Suppressor macrophage (primary cell): ENCODE measurements at regions not wholly inside any gene's neighbourhood (a gene's known extent, or its start where the extent isn't known, plus 50 kb on each side); places are given as distances from the start of the nearest gene placed in this dataset.
A peak's percentile ranks its signal among the peaks of the same experiment; 100 is the strongest.
"Not testable (repeated sequence)": the region's sequence is repeated elsewhere in the genome, so short reads cannot be mapped to it uniquely, and the experiment has no call there.

ENCODE experiments used
- DNase-seq, 4 experiments: peaks; one replicate each; pipeline ENCODE4 v3.0.0-alpha.2; 2020 to 2022

- no peak for DNase-seq
Measured at GRCh38 chr2:3114406-3115185, 263.0 kb downstream of the EIPR1 start.

GRCh38 chr2:3113769-3114168 lies 263.8 kb downstream of the EIPR1 start:
- DNase-seq, result no peak

- no peak for DNase-seq
Measured at GRCh38 chr2:3113122-3113521, 264.5 kb downstream of the EIPR1 start.

DNA sequence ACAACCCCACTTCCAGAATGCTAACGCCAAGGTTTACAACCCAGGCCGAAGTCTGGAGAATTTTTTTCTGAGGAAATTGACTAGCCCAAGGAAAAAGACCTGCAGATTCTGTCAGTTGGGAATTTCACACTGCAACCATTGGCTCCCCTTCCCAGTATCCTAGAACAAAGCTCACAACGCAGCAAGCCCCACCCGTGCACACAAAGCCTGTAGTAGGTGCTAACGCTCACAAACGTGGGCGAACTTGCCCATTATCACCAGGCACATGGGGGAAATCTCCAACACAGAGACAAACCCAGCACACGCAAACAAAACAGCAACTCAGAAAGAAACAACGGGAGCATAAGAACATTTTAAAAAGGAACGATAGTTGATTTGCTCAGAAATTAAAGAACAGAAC lies 265.1 kb downstream of the EIPR1 start:
- no peak for DNase-seq

GRCh38 chr2:3112131-3112530 lies 265.5 kb downstream of the EIPR1 start:
- no peak for DNase-seq

DNA sequence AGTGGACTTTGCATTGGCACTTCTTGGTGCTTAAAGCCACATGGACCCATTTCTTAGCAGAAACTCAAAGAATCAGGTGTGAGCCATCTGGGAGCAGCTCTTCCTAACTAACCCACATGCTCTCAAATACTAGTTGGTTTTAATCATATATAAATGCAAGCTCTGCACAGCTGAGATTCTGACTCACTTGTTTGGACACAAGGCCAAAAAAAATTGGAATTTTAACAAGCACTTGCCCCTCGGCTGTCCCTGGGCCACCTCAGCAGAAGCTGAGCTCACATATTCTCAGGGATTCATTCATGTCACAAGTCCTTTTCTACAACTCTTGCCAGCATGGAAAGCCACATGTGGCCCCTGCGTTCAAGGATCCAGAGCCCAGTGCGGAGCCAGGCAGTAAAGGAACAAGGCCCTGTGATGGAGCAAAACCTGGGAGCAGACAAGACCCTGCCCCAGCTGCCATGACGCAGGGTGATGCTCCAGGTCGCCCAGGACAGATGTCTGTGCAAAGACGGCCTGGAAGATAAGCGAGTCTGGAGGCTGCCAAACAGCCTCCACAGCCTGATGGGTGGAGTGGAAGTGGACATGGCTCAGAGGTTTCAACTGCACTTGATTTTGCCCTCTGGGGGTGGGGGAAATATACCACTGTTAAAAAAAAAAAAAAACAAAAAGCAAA lies 266.5 kb downstream of the EIPR1 start:
- no peak for DNase-seq

GRCh38 chr2:3110555-3110954 lies 267.1 kb downstream of the EIPR1 start:
- no peak for DNase-seq

DNA sequence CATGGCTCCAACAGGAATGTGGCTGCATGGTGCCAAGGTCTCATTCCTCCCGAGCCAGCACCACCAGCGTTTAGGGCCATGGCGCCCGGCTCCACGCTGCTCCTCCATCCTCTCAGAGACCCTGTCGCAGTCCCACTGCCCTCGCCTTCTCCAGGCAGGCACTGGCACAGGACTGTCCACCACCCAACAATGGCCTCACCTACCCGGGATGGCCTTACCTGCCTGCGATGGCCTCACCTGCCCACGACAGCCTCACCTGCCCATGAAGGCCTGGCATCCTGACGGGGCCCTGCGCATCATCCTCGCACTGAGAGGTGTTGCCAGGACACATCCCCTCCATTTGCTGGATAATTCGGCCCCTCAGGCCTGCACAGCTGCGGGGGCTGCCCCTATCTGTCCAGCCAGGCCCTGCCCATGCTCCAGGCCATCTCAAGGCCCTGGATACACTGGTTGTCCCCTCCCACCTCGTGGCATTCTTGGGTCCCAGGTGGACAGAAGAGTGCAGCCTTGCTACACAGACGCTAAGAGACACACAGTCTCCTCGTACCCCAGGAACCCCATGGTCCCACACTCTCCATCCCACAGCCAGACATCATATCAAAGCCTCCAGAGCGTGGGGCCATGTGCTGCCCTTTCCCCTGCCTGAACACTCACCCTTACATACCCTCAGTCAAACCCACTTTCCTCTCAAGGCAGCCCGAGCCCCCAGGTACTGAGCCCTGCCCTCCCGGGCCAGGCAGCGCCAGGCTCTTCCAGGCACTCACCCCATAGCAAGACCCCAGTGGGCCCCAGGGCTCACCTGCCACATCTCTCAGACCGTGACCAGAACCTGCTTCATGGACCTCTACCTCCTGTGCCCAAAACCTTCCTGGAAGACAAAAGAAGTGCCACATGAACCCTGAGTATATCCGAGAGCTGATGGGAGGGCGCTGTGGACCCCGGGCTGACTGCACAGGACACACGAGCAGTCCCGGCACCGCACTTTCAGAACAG lies 268.6 kb downstream of the EIPR1 start:
- no peak for DNase-seq

DNA sequence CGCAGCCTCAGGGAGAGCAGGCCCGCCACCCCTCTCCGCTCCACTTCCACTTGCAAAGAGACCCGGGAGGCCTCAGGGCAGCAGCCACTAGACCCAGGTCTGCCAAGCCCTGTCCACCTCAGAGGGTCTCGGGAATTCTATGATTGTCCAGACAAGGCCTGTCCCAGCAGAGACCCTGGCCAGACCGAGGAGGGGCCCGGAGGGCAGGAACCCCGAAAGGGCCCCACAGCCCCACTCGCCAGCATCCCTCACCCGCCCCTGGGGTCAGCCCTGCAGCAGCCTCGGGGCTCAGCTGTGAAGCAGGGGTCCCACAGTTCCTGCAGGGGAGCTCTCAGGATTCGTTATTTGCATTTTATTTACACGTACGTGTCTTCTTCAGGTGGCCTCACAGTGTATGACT lies 269.5 kb downstream of the EIPR1 start:
- DNase-seq, result no peak

GRCh38 chr2:3107567-3107966 lies 270.1 kb downstream of the EIPR1 start:
- DNase-seq, result no peak

GRCh38 chr2:3105814-3106569 lies 271.6 kb downstream of the EIPR1 start:
- DNase-seq, result no peak

DNA sequence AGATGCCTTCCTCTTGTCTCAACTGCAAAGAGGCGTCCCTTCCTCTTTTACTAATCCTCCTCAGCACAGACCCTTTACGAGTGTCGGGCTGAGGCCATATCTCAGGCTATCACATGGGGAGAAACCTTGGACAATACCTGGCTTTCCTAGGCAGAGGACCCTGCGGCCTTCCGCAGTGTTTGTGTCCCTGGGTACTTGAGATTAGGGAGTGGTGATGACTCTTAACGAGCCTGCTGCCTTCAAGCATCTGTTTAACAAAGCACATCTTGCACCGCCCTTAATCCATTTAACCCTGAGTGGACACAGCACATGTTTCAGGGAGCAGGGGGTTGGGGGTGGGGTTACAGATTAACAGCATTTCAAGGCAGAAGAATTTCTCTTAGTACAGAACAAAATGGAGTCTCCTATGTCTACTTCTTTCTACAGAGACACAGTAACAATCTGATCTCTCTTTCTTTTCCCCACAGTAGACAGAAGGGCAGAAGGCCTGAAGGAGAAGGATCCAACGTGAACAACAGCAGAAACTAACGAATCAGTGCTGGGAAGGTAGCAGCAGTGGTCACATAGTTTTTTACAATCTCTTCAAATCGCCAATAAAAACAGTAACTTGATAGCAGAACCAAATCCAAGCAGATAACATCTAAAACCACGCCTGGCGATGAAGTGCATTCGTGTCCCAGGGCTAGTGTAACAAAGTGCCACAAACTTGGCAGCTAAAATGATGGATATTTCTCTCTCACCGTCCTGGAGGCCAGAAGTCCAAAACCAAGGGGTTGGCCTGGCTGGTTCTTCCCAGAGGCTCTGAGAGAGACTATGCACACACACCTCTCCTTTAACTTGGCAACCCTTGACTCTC lies 272.4 kb downstream of the EIPR1 start:
- DNase-seq, result not testable (repeated sequence)

DNA sequence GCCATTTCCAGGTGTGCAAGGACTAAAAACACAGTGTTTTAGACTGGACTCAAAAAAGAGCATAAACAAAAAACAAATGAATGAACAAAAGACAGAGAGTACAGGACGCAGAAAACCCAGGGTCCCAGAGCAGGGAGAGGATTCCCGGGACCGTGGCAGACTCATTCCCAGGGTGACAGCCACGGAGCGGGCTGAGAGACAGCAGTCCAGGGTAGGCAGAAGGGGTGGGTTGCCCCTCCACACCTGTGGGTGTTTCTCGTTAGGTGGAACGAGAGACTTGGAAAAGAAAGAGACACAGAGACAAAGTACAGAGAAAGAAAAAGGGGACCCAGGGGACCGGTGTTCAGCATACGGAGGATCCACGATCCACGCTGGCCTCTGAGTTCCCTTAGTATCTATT lies 273.4 kb downstream of the EIPR1 start:
- DNase-seq, result no peak

DNA sequence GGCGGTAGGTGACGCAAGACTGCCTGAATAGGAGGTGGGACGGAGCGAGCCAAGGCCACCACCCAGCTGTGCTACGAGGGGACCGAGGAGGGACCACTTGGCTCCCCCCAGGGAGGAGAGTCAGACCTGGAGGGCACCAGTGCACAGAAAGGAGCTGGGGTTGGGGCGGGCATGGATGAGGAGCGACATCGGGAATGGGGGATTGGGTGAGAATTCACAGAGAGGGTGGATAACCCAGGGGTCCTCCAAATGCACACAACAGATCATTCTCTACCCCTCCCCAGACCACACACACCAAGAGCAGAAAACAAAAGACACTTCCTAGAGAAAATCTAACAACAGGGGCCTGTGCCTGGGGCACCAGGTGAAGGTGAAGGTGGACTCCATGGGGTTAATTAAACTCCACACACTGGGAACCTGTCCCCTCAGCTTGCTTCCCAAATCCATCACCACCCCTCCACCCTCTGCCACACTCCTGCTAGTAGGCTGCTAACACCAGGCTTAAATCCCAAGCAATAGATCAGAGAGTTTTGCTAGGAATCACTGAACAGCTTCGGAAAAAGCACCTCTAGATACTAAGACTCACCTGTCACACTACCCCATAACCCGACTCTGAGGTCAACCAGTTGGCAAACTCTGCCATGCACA lies 274.6 kb downstream of the EIPR1 start:
- no peak for DNase-seq

GRCh38 chr2:3102081-3102921 lies 275.3 kb downstream of the EIPR1 start:
- no peak for DNase-seq

- DNase-seq, result no peak
Measured at GRCh38 chr2:3101016-3101942, 276.3 kb downstream of the EIPR1 start.

- peak in 2 of 4 experiments; percentile 8 to 14 for DNase-seq
Measured at GRCh38 chr2:3100386-3100785, 277.2 kb downstream of the EIPR1 start.

- peak in 2 of 4 experiments; percentile 2 to 15 for DNase-seq
Measured at GRCh38 chr2:3099860-3100234, 277.8 kb downstream of the EIPR1 start.
